Glutamatergic neuron (in vitro differentiated cells): ENCODE measurements at regions not wholly inside any gene's neighbourhood (a gene's known extent, or its start where the extent isn't known, plus 50 kb on each side); places are given as distances from the start of the nearest gene placed in this dataset.
"Not testable (repeated sequence)": the region's sequence is repeated elsewhere in the genome, so short reads cannot be mapped to it uniquely, and the experiment has no call there.

Experiments
- DNase-seq: peaks from one replicate; pipeline ENCODE4 v3.0.0; 2022
- H3K27ac Mint-ChIP-seq: one replicate; pipeline ENCODE4 v1.8.0; 2020; ENCODE audit warnings: mild to moderate bottlenecking, mixed read lengths, inconsistent platforms; ENCODE audit not compliant: unreplicated experiment
- H3K27me3 Mint-ChIP-seq: one replicate; pipeline ENCODE4 v1.8.0; 2020; ENCODE audit warnings: mild to moderate bottlenecking, moderate library complexity, mixed read lengths, inconsistent platforms; ENCODE audit not compliant: unreplicated experiment
- H3K36me3 Mint-ChIP-seq: one replicate; pipeline ENCODE4 v1.8.0; 2020; ENCODE audit warnings: mild to moderate bottlenecking, mixed read lengths, inconsistent platforms; ENCODE audit not compliant: unreplicated experiment
- H3K4me1 Mint-ChIP-seq: one replicate; pipeline ENCODE4 v1.8.0; 2020; ENCODE audit warnings: mild to moderate bottlenecking, low read depth, mixed read lengths, inconsistent platforms; ENCODE audit not compliant: unreplicated experiment
- H3K4me3 Mint-ChIP-seq: one replicate; pipeline ENCODE4 v1.8.0; 2020; ENCODE audit warnings: mild to moderate bottlenecking, mixed read lengths, inconsistent platforms; ENCODE audit not compliant: unreplicated experiment
- H3K9me3 Mint-ChIP-seq: one replicate; pipeline ENCODE4 v1.8.0; 2020; ENCODE audit warnings: mild to moderate bottlenecking, moderate library complexity, mixed read lengths, inconsistent platforms; ENCODE audit not compliant: unreplicated experiment
- TF ChIP-seq, protein P1 (sequence below): fragments of 200-600 bp; sonication (generic); IDR thresholded peaks from one replicate; pipeline ENCODE4 v1.5.0; 2021; ENCODE audit not compliant: partially characterized antibody, unreplicated experiment

DNA sequence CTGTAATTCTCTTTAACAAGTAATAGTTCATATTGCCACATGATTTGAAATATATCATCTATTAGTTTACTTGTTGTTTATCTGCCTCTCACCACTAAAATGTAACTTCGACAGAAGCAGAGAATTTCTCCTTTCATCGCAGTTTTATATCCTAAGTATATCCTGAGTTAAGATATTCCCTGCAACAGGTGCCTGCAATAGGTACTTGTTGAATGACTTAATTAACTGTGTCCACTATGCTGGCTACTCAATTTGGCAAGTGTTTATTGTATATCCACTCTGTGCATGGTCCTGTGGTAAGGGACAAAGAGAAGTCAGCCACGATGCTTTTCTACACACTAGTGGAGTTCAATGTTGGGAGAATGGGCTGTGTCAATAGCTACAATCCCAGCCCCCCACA lies 108.5 kb downstream of the PSAT1 start:
- H3K27me3 Mint-ChIP-seq: no peaks in the 10 kb centered on the region
- no peak overlapping the region for H3K27ac Mint-ChIP-seq
- H3K4me3 Mint-ChIP-seq: no peak overlapping the region
- peaks cover 5% of the 10 kb centered on the region for H3K36me3 Mint-ChIP-seq
- H3K4me1 Mint-ChIP-seq: peaks cover 3% of the 10 kb centered on the region
- TF ChIP-seq, protein P1, sequence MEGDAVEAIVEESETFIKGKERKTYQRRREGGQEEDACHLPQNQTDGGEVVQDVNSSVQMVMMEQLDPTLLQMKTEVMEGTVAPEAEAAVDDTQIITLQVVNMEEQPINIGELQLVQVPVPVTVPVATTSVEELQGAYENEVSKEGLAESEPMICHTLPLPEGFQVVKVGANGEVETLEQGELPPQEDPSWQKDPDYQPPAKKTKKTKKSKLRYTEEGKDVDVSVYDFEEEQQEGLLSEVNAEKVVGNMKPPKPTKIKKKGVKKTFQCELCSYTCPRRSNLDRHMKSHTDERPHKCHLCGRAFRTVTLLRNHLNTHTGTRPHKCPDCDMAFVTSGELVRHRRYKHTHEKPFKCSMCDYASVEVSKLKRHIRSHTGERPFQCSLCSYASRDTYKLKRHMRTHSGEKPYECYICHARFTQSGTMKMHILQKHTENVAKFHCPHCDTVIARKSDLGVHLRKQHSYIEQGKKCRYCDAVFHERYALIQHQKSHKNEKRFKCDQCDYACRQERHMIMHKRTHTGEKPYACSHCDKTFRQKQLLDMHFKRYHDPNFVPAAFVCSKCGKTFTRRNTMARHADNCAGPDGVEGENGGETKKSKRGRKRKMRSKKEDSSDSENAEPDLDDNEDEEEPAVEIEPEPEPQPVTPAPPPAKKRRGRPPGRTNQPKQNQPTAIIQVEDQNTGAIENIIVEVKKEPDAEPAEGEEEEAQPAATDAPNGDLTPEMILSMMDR: no peak
- no peak for DNase-seq
- H3K9me3 Mint-ChIP-seq: peaks cover 4% of the 10 kb centered on the region

DNA sequence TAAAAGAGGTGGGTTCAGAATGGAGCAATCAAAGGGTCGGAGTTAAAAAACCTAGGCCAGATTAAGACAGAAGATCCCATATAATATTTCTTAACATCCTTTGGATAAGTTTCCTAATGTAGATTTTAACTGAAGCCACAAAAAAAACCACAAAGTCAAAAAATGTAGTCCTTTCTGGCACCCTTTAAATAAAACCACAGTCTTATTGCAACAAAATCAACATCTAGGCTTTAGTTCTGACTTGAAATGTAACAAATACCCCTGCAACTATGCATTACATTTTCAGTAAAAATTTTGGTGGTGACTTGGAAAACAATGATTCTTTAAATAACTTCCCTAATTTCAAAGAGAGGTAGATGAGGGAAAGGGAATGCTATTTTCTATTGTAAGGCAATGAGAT lies 109.2 kb downstream of the PSAT1 start:
- H3K4me1 Mint-ChIP-seq: peaks cover 3% of the 10 kb centered on the region
- peaks cover 2% of the 10 kb centered on the region for H3K27me3 Mint-ChIP-seq
- TF ChIP-seq, protein P1: no peak
- no peak for DNase-seq
- H3K4me3 Mint-ChIP-seq: no peak overlapping the region
- no peak overlapping the region for H3K27ac Mint-ChIP-seq
- H3K9me3 Mint-ChIP-seq: peaks cover 5% of the 10 kb centered on the region
- peaks cover 9% of the 10 kb centered on the region for H3K36me3 Mint-ChIP-seq

DNA sequence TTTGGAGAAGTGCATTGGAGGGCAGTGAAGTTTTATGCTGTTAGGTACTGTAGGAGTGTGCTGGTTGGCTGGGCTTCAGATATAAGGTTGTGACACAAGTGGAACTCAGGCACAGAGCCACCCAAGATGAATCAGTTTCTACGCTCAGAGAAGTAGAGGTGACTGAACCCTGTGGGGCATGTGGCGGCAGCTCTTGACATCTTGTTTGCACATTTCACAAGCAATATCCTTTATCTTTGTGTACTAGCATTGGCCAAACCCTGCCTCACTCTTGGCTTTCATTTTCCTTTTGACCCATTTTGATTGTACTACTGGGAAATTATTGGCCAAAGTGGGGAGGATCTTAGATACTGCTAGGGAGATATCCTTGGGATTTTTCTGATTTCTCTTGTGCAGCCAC lies 110.0 kb downstream of the PSAT1 start:
- H3K27me3 Mint-ChIP-seq: peaks cover 2% of the 10 kb centered on the region
- peaks cover 9% of the 10 kb centered on the region for H3K36me3 Mint-ChIP-seq
- no peak for DNase-seq
- no peak overlapping the region for H3K27ac Mint-ChIP-seq
- peaks cover 3% of the 10 kb centered on the region for H3K4me1 Mint-ChIP-seq
- H3K9me3 Mint-ChIP-seq: peaks cover 5% of the 10 kb centered on the region
- TF ChIP-seq, protein P1: no peak
- no peak overlapping the region for H3K4me3 Mint-ChIP-seq

DNA sequence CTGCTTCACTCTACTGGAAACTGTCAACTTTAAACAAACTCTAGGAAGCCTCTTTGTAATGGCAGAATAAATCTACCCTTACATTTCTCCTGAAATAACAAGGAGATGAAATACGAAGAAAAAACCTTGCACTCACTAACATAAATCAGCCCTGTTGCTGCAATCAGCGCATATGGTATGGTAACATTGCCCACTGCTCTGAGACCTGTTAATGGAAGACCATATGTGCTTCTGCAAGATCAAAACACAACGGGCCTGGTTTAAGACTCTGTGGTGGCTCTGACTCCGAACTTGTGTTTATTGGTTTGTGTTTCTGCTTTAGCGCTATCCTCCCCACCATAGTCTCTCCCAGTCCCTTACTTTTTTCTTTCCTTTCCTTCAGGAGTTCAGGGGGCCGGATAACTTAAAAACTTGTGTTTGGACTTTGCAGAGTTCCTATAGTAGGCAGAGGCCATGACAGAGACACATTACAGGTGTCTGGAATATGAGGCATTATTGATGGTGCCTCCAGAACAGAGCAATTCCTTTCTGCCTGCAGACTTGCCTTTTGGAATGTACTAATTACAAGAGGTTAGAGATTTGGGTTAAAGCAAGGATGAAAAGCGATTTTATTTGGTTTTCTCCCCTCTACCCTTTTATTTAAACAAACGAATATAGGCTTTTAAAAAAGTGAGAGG lies 110.8 kb downstream of the PSAT1 start:
- Mint-ChIP-seq H3K4me3 (no peak overlapping the region), H3K36me3 (peaks cover 9% of the 10 kb centered on the region), H3K4me1 (peaks cover 3% of the 10 kb centered on the region), H3K27me3 (peaks cover 2% of the 10 kb centered on the region), H3K9me3 (peaks cover 5% of the 10 kb centered on the region), H3K27ac (no peak overlapping the region)
- no peak for DNase-seq
- TF ChIP-seq, protein P1: no peak

DNA sequence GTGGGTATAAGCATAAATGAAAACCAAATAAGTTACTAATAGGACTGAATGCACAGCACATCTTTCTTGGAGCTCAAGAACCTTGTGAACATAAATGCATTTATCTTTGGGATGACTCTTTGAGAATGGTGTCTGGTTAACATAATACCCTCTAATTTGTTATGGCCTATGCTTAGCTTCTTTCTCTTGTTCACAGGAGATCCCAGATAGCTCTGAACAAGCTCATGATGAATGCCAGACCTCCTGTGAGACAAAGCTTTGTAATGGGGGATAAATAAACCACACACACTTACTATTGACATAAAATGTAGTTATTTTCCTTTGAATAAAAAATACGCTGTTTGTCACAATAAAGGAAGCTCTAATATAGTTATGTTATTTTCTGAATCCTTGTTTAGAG lies 111.5 kb downstream of the PSAT1 start:
- no peak overlapping the region for H3K4me3 Mint-ChIP-seq
- peaks cover 2% of the 10 kb centered on the region for H3K27me3 Mint-ChIP-seq
- H3K27ac Mint-ChIP-seq: no peak overlapping the region
- H3K9me3 Mint-ChIP-seq: peaks cover 5% of the 10 kb centered on the region
- TF ChIP-seq, protein P1: no peak
- H3K36me3 Mint-ChIP-seq: peaks cover 9% of the 10 kb centered on the region
- H3K4me1 Mint-ChIP-seq: peaks cover 3% of the 10 kb centered on the region
- no peak for DNase-seq

DNA sequence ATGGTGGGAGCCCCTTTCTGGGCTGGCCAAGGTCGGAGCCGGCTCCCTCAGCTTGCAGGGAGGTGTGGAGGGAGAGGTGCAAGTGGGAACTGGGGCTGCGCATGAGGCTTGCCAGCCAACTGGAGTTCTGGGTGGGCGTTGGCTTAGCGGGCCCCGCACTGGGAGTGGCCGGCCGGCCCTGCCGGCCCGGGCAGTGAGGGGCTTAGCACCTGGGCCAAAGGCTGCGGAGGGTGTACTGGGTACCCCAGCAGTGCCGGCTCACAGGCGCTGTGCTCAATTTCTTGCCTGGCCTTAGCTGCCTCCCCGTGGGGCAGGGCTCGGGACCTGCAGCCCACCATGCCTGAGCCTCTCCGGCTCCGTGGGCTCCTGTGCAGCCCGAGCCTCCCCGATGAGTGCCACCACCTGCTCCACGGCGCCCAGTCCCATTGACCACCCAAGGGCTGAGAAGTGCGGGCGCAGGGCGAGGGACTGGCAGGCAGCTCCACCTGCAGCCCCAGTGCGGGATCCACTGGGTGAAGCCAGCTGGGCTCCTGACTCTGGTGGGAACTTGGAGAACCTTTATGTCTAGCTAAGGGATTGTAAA lies 113.1 kb downstream of the PSAT1 start:
- H3K36me3 Mint-ChIP-seq, H3K4me3 Mint-ChIP-seq, DNase-seq, H3K27ac Mint-ChIP-seq, H3K9me3 Mint-ChIP-seq, H3K27me3 Mint-ChIP-seq, H3K4me1 Mint-ChIP-seq: not testable (repeated sequence)
